NCI-H2196 (cell line): ENCODE measurements at regions not wholly inside any gene's neighbourhood (a gene's known extent, or its start where the extent isn't known, plus 50 kb on each side); places are given as distances from the start of the nearest gene placed in this dataset.
A peak's percentile ranks its signal among the peaks of the same experiment; 100 is the strongest.

Experiments used
- DNase-seq: peaks from one replicate; lab custom pipeline; 2025; ENCODE audit not compliant: unreplicated experiment; lab: John Stamatoyannopoulos, UW

DNA sequence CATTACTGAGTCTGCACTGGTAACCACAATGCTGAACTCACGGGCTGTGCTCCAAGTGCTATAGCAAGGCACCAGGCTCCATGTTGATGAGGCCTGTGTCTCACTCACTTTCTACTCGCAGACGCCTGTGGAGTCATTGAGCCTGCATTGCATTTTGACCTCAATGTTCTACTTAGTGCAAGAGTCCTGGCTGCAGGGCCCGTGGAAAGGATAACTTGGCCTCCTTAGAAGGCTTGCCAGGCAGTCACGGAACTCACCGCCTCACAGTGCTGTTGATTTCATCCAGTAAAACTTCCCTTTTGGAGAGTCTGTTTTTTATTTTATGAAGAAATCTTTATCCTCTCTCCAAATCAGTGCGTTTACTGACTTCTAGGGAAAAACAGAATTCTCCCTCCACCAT lies 290.4 kb downstream of the RNF144A start:
- DNase-seq: no peak

DNA sequence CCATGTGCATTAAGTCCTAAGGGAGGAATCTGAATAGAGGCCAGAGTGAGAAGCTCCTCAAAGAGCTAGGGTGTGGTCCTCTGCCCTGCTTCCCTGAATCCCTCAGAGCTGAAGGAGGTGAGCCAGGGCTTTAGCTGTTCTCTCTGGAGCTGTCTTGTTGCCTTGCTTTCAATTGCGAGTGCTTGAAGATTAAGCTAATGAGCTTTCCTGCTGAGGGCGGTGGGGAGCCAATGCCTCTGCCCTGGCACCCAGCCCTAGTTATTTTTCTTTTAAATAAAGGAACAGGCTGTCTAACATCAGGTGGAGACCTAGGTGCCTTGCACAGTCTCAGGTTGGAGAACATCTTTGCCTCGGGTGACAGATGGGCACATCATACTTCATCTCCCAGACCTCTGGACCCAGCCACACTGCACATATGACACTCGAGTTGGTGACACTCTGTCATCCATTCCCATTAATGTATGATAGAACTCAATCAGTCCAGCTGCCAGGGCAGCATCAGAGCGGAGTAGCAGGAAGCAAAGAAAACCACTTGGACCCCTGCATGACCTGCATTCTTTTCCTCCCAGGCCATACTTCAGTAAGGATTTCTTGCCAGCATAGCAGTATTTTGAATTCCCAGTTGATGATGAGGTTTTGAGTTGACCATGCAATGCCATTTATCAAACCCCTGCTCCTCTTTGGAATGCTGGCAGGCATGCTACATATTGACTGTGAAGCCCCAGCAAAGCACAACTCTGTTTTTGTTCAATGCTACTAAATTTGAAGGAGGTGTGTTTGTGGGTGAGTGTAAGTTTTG lies 292.7 kb downstream of the RNF144A start:
- no peak for DNase-seq

DNA sequence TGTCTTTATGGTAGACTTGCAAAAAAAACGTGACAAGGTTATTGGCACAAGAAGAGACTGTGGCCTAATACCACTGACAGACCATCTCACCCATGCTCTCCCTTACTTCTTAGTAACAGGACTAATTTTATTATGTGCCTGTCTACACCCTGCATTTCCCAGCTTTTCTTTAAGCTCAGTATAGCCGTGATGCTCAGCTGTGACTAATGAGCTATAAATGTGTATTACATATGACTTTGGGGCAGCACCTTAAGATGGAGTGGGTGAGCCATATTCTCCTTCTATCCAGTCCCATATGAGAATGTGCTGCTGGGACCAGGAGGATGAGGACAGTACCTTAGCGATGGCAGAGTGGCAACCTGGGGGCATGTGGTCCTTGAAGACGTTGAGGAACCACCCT lies 293.5 kb downstream of the RNF144A start:
- no peak for DNase-seq

DNA sequence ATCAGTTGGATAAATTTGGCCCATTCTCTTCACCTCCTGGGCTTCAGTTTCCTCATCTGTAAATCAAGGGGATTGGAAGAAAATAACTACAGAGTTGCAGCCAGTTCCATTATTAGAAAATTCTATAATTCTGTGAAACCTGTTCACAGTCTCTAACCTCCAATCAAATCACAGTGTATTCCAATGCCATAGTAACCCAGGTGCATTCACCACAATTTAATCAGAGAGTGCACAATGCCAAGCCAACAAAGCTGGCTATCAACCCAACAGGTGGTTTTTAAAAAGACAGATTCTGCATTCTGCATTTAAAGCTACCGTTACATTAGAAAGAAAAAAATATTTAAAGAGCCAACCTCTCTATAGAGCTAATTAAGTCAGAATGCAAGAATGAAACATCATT lies 308.6 kb downstream of the RNF144A start:
- no peak for DNase-seq

DNA sequence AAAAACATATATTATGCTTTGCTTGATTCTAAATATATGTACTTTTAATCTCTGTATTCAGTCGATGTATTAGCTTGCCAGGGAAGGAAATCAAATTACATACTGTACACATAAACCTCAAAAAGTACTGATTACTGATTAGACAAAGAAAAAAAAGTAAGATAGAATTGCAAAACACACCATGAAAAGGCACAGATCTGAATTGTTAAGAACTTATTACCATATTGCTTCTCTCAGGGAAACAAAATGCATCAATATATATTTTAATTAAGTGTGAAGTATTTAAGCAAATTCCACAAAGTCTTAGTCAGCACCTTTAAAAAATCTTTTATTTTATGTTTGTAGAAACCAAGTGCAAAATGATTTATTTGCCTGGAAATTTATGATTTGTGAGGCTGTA lies 309.3 kb downstream of the RNF144A start:
- DNase-seq: no peak

DNA sequence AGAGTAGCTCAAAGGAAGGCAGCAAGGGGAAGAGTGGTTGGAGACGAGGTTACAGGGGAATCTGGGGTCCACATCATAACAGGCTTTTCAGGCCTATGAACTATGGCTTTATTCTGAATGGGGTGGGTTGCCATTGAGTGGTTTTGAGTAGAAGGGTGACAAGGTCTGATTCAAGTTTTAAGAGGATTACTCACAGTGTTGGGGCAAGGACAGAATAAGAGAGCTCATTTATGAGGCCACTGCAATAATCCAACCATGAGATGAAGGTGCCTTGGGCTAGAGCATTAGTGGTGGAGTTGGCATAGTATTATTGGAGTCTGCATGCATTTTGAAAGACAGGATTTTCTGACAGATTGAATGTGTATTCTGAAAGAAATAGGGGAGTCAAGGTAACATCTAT lies 315.9 kb downstream of the RNF144A start:
- no peak for DNase-seq

DNA sequence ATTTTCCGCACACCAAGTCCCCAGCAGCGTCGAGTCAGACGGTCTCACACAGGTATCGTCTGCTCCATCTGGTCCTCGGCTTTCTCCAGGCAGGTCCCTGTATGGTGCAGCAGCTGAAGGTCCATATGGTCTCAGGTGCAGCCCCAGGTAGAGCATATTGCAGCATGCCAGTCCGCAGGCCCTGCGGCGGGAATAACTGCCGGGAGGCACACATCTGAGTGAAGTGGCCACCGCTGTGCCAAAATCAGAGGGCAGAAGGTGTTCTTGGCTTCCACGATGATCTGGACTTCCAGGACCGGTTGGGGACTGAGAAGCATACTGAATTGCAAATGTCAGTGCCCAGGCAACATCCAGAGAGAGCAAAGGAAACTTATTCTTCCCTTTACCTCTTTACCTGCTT lies 320.3 kb downstream of the RNF144A start:
- no peak for DNase-seq

DNA sequence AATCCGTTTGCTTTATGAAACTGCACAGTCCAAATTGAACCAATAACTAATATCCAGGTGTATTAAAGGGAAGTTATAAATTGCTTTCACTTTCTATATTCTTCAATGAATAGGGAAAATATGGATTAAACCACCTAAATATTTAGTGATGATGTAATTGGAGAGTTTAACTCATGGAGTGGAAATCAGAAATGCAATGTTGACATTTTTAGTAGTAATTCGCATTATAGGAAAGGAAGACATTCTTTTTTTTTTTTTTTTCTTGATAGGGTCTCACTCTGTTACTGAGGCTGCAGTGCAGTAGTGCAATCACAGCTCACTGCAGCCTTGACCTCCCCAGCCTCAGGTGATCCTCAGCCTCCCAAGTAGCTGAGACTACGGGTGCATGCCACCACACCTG lies 321.9 kb downstream of the RNF144A start:
- DNase-seq: no peak

DNA sequence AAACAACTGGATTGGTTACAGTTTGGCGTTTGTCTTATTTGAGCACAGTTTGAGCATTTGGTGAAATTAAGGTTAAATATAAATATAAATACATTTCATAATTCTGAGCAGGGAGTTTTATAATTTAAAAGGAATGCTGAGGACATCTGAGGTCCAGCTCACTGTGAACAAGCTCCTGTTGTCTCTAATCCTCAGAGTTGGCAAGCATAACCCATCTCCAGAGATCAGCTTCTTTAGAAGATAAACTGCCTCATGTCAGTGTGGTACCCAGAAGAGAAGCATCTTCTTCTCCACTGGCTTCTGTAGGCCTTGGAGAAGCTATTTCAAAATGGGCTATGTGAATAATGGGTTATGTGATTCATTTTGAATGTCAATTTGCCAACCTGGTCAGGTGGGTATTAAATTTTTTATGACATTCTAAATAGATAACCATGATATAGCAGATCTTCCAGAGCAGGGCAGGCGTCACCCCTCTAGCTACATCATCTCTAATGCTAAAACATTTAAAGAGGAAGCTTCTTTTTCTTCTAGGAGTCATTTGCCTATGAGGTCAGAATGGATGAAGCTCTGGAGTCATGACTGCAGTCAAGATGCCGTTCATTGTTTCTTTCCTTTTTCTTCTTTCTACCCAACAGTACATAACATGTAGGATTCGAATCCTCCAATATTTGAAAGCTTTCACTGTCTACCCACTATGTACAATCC lies 324.0 kb downstream of the RNF144A start:
- no peak for DNase-seq

DNA sequence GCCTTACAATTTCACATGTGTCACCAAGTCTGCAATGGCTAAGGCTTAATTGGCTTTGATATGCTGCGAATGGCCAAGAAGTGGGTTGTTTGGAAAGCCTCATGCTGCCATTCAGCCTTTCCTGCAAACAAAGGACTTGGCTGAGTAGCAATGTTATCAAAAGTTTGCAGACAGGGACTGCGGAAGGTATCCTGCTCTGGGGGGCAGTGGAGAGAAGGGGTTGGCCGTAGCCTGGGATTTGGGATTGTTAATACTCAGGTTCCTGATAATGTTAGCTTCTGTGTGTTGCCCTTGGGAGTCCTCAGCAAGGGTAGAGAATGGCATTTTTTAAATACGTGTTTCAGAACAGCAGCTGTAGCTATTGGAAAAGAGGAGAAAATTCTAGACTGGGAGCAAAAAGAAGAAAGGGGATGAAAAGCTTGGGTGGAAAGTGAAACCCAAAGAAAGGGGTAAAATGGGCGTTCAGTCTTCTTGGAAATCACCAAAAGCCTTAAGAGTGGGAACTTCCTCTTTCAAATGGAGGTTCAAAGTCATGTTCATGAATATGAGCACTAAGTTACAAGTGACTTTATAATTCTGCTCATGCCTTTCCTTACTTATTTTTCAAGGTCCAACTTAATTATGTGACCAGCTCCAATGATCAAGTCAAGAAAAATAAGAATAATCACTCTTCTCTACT lies 325.1 kb downstream of the RNF144A start:
- DNase-seq: no peak

DNA sequence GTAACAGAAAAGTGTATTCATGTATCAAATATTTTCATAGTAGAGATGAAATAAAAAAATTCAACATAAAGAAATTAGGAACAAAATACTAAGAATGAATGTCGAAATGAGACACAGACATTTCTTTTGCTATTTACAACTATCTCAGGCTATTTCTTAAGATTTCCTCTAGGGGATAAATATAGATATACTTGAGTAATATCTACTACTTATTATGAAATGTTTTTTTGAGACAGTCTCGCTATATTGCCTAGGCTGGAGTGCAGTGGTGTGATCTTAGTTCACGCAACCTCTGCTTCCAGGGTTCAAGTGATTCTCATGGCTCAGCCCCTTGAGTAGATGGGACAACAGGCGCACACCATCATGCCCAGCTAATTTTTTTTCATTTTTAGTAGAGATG lies 326.1 kb downstream of the RNF144A start:
- no peak for DNase-seq

DNA sequence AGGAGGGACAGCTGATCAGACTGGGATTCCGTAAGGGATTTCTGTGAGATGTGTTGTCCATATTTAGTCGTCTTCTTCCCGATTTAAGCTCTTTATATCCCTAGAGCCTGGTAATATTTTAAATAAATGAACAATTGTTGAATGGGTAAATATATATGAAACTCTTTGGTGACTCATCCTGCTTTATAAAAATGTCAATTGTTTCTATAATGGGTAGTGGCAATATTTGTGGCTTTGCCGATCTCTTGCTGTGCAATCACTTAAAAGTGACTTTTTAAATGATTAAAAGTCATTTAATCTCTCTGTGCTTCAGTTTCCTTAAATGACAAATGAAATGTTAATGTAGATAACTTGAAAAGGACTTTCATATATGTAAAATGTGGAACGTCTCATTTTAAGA lies 339.2 kb downstream of the RNF144A start:
- DNase-seq: no peak

DNA sequence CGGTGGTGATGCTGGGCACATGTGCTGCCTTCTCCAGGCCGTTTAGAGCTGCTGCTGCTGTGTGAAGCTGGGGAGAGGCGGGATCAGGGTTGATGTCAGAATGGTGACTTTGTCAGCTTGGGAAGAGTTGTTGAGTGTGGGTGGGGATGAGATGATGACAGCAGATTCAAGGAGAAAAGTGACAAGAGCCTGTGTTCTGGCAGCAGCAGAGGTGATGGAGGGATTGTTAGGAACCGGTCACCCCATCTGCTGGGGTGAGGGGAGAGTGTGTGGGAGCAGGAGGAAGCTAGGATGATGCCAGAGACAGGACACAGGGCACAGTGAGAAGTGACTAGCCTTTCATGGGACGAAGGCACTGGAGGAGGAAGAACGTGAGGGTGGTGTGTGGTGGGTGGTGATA lies 345.5 kb downstream of the RNF144A start:
- DNase-seq: no peak

DNA sequence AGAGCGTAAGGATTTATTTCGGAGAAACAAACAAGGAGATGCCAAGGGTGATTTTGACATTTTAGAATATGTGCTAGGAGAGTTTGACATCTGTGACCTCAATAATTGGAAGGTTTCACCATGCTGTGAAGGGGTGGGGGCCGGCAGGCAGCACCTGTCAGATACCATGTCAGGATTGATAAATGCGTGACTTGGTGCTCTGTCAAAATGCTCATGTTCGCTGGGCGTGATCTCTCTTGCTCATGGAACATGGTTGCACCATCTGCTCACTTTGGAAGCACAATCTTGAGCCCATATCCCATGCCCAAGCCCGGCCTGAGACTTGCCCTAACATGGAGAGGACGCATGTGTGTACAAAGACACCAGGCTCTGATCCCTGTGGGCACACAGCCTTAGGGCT lies 347.6 kb downstream of the RNF144A start:
- no peak for DNase-seq

DNA sequence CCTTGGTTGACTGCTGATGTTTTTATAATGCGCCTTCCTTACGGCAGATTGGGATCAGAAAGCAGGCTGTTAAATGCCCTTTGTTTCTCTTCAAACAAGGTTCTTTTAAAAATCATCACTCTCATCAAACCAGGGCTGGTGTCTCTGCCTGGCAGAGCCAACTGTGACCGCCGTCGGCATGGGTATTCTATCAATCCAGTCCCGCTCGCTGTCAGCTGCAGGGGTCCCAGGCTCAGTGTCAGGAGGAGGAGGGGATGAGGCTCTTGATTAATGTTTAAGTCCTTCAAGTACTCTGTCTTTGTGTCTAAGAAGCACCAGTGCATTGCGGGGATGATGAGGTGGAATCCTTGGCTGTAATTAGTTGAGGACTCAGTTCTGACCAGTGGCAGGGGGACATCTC lies 348.1 kb downstream of the RNF144A start:
- DNase-seq: no peak

DNA sequence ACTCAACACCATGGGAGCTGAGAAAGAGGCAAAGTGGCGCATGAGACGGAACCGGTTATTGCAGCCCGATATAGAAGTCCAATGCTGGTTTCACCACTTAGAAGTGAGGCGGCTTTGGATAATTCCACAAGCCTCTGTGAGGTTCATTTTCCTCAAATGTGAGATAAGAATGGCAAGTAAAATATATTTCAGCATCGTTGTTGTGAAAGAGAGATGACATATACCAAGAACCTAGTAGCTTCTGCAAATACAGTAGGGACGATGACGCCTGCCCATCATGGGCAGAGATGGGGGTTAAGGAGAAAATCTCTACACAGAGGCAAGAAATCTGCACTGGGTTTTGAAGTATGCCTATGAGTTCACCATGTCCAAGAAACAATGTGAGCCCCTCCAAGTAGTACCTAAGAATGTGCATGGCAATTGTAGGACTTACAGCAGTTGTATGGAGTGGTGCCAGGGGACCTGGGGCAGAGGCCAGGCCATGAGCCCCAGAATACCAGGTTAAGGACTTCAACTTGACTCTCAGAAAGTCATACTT lies 352.0 kb downstream of the RNF144A start:
- DNase-seq: no peak

DNA sequence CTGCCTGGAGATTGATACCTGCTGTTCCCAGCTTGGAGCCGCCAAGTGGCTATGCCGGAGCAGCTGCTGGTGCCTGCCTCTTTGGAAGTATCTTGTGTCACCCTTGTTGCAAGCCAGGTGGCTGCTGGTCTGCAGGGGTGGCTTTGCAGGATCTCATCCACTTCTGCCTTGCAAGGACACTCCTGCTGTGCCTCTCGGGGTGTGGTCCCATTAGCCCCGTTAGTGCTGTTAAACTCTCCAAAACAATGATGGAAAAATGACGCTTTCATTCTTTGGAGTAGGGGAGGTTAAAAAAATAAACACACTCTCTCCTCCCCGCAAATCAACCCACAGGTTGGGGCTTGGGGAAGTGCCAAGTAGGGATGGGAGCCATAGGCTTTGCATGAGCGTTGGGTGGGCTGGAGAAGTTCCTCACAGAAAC lies 352.8 kb downstream of the RNF144A start:
- DNase-seq: peak; percentile 55

DNA sequence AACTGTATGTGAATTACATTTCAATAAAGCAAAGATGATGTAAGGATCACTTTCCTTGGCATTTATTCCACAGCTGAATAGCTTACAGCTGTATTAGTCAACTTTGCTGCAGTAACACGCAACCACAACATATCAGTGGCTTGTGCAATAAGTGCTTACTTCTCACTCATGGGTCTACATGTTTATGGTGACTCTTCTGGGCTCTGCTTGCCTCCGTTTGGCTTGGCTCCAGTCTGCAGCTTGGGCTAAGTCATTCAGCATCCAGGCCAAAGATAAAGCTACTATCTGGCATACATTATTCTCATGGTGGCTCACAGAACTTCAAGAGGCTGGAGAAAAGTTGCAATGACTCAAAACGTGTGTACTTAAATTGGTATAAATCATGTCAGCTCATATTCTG lies 355.0 kb downstream of the RNF144A start:
- peak; percentile 14 for DNase-seq

DNA sequence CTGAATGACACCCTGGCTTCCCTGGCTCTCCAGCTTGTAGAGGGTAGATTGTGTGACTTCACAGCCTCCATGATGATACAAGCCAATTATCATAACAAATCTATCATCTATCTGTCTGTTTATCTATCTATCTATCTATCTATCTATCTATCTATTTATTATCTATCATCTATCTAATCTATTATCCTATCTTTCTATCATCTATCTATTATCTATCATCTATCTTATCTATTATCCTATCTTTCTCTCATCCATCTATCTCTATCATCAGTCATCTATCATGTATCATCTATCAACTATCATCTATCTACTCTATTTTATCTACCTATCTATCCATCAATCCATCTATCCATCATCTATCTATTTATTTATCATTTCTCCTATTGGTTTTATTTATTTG lies 361.8 kb downstream of the RNF144A start:
- DNase-seq: no peak

DNA sequence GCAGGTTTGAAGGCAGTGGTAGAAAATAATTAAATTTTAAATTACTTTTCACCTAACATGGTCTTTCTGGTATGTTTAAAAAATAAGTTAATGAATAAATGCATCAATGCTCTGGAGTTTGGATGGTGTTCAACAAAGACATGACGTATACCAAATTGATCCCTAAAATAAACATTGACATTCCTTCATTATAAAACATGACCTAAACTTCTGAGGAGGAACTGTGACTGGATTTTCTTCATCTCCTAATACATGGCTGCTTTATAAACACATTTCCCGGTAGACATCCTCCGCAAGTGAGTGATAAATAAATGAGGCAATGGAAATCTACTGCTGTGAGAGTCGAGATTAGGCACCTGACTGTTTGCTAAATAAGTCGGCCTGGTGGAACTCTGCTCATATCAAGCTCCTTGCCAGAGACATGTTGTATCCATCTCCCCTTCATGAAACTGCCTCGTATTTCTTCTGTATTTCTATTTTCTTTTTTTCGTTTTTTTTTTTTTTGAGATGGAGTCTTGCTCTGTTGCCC lies 362.3 kb downstream of the RNF144A start:
- no peak for DNase-seq

DNA sequence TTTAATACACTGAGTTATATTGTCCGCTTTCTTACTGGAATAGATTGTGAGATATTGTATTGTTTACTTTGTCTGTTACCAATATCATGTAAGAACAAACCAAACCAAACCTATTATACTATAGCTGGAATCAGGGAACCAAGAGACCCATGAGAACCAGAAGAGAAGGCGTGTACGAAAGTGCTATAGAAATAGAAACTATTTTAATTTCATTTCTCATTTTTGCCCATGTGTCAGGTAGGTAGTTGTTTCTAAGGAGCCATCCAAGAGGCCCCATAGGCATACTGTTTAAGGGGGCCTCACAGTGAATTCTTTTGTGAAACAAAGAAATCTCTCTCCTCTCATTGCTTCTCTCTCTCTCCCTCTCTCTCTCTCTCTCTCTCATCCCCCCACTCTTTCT lies 363.6 kb downstream of the RNF144A start:
- no peak for DNase-seq
